HepG2 (cell line): ENCODE measurements at regions not wholly inside any gene's neighbourhood (a gene's known extent, or its start where the extent isn't known, plus 50 kb on each side); places are given as distances from the start of the nearest gene placed in this dataset.
"Not testable (repeated sequence)": the region's sequence is repeated elsewhere in the genome, so short reads cannot be mapped to it uniquely, and the experiment has no call there.

ENCODE experiments used
- ATAC-seq: fragments of 200-7000 bp; cut with Tn5 transposase; 3 replicates; pipeline ENCODE4 v1.9.1; 2020; ENCODE audit warnings: mild to moderate bottlenecking, moderate library complexity
- BruUV-seq: library from RNA; stranded (reverse); fragments of 400-500 nt; replicated peaks from 2 replicates; lab custom pipeline; 2021; lab: Mats Ljungman, UMichigan
- CTCF ChIA-PET: fragments of 300-600 bp; formaldehyde crosslinking; extraction: SDS; loops from one replicate; lab custom pipeline; 2021; ENCODE audit warnings: low total read pairs, inconsistent platforms, low intra/inter-chr PET ratio; lab: Yijun Ruan, JAX
- POLR2A ChIA-PET: fragments of 350-600 bp; sonication (Branson Sonifier 250); formaldehyde crosslinking; loops from one replicate; lab custom pipeline; 2020; ENCODE audit warnings: antibody characterized with exemption, inconsistent platforms; lab: Yijun Ruan, JAX
- DNase-seq: peaks from one replicate; pipeline ENCODE4 v3.0.0-alpha.2; 2015; ENCODE audit warnings: low spot score
- FAIRE-seq: peaks from 3 replicates; lab custom pipeline; 2011; peaks lifted over from hg19 to GRCh38; lab: Jason Lieb, UNC
- H2AFZ ChIP-seq: one replicate; pipeline ENCODE4 v1.6.1; 2011; ENCODE audit warnings: low read length, inconsistent platforms
- H3K27ac ChIP-seq: fragments of 300-600 bp; 3 replicates; pipeline ENCODE4 v1.8.0; 2011; ENCODE audit warnings: mixed run types, mild to moderate bottlenecking, mixed read lengths, low read length, inconsistent platforms; ENCODE audit not compliant: insufficient read depth; ENCODE audit errors: extremely low read length
- H3K27me3 ChIP-seq, 2 experiments: fragments of 200-600 bp in 1 of 2; 2 replicates in 1 of 2; 3 replicates in 1 of 2; pipeline versions ENCODE4 v1.6.0 to v1.8.0; 2011; ENCODE audit warnings: low read length in 2 of 2, mild to moderate bottlenecking in 2 of 2, moderate library complexity in 2 of 2, inconsistent platforms in 1 of 2; ENCODE audit not compliant: insufficient read depth in 2 of 2, control insufficient read depth in 1 of 2
- H3K36me3 ChIP-seq, 2 experiments: fragments of 200-600 bp in 1 of 2; replicated peaks in 1 of 2; 2 replicates in 1 of 2; 3 replicates in 1 of 2; pipeline versions ENCODE4 v1.5.1 to v1.8.0; 2011; ENCODE audit warnings: low read length in 2 of 2, inconsistent platforms in 1 of 2; ENCODE audit not compliant: insufficient read depth in 2 of 2, control insufficient read depth in 1 of 2
- H3K4me1 ChIP-seq: 2 replicates; pipeline ENCODE4 v1.5.1; 2012; ENCODE audit warnings: low read length, inconsistent platforms; ENCODE audit not compliant: insufficient read depth
- H3K4me2 ChIP-seq: 2 replicates; pipeline ENCODE4 v1.6.0; 2011; ENCODE audit warnings: low read depth, low read length, inconsistent platforms
- H3K4me3 ChIP-seq, 3 experiments: fragments of 200-600 bp in 1 of 3; sonication (generic), shearing (Covaris generic) in 1 of 3; replicated peaks in 1 of 3; 2 replicates each; pipeline ENCODE4 v1.5.1; 2011 to 2016; ENCODE audit warnings: low read length in 3 of 3, inconsistent platforms in 2 of 3, low read depth in 2 of 3, mild to moderate bottlenecking in 2 of 3, control low read depth in 1 of 3, mixed read lengths in 1 of 3; ENCODE audit not compliant: insufficient read depth in 1 of 3
- H3K79me2 ChIP-seq: one replicate; pipeline ENCODE4 v1.6.1; 2011; ENCODE audit warnings: low read length, inconsistent platforms; ENCODE audit not compliant: insufficient read depth
- H3K9ac ChIP-seq: 2 replicates; pipeline ENCODE4 v1.6.0; 2011; ENCODE audit warnings: mild to moderate bottlenecking, low read depth, low read length, inconsistent platforms; ENCODE audit not compliant: insufficient read depth
- H3K9me3 ChIP-seq: 2 replicates; pipeline ENCODE4 v1.5.1; 2012; ENCODE audit warnings: mild to moderate bottlenecking, low read length
- H4K20me1 ChIP-seq: 2 replicates; pipeline ENCODE4 v1.6.0; 2011; ENCODE audit warnings: inconsistent platforms, mild to moderate bottlenecking, low read length, moderate library complexity; ENCODE audit not compliant: insufficient read depth
- CBX5 ChIP-seq: sonication (generic); formaldehyde crosslinking; IDR thresholded peaks from 2 replicates; pipeline ENCODE4 v1.4.0; 2020; ENCODE audit warnings: missing genetic modification reagents, borderline replicate concordance
- KLF12 ChIP-seq: sonication (generic); formaldehyde crosslinking; IDR thresholded peaks from 2 replicates; pipeline ENCODE4 v1.4.0; 2020; ENCODE audit warnings: missing genetic modification reagents, borderline replicate concordance
- SSRP1 ChIP-seq: IDR thresholded peaks from 2 replicates; pipeline ENCODE4 v1.6.1; 2016; ENCODE audit warnings: control low read depth
- ZNF333 ChIP-seq: sonication (generic); formaldehyde crosslinking; IDR thresholded peaks from 2 replicates; pipeline ENCODE4 v1.4.0; 2020; ENCODE audit warnings: mild to moderate bottlenecking, missing genetic modification reagents, borderline replicate concordance
- WGBS: methylation state at CpG from one replicate; pipeline ENCODE4 v1.1.6; 2017; ENCODE audit warnings: low lambda C conversion rate; 5-methylcytosine and 5-hydroxymethylcytosine counted together
- in situ Hi-C: cut with HindIII; loops from 2 replicates; pipeline ENCODE4 v1.10.0; 2017; ENCODE audit warnings: low pct_unique_long_range_greater_than_20kb; ENCODE audit not compliant: extremely low pct_ligation_motif_present
- intact Hi-C: fragments of 100-400 bp; cut with micrococcal nuclease; formaldehyde crosslinking; loops from one replicate; pipeline ENCODE4 v1.10.0; 2022; ENCODE audit not compliant: unreplicated experiment
- TF ChIP-seq, protein P1 (sequence below): fragments of 450-650 bp; IDR thresholded peaks from 2 replicates; pipeline ENCODE4 v1.6.1; 2016

DNA sequence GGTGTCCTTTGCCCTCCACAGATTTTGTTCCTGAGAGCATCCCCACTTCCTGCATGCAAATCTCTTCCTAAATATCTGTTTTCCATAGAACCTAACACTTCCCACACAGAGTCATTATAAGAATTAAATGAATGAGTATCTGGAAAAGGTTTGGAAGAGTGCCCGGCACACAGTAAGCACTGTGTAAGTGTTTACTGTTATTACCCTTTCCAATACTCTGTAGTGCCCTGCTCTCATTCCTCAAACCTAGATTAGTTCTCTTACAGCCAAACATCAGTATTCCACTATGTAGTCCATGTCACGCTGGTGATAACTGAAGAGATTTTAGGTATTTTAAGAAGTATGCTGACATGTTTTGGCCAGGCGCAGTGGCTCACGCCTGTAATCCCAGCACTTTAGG is 57.3 kb upstream of the PHF21A start (continued):
- TF ChIP-seq CBX5 (CRISPR knock-in tag): no peak

- Histone ChIP-seq H2AFZ (no peak overlapping the region), H4K20me1 (no peaks in the 10 kb centered on the region), H3K79me2 (no peaks in the 10 kb centered on the region), H3K4me2 (no peak overlapping the region), H3K4me1 (no peaks in the 10 kb centered on the region), H3K9me3 (no peaks in the 10 kb centered on the region), H3K9ac (no peak overlapping the region), H3K27ac (no peak overlapping the region), H3K36me3 (no peaks in the 10 kb centered on the region), H3K4me3 (no peak overlapping the region), H3K27me3 (peaks cover 0 to 23% of the 10 kb centered on the region in 2 experiments; a peak in 2 of 5 replicates)
- no peak for FAIRE-seq
- in situ Hi-C loops: no loop called here
- no peak for ATAC-seq
- ChIA-PET POLR2A (no interaction called here), CTCF (no interaction called here)
- intact Hi-C loops: no loop called here
- no TSS peak for BruUV-seq
- DNase-seq: no peak
- 43% methylated on average over 4 of the region's 4 CpGs for WGBS
- no peak for TF ChIP-seq ZNF333 (CRISPR knock-in tag)
- no peak for TF ChIP-seq KLF12 (CRISPR knock-in tag)
These were observed 55.2 kb upstream of the PHF21A start for GRCh38 chr11:46176421-46176820.

- Histone ChIP-seq H3K79me2 (no peaks in the 10 kb centered on the region), H2AFZ (no peak overlapping the region), H4K20me1 (no peaks in the 10 kb centered on the region), H3K27me3 (peaks cover 0 to 23% of the 10 kb centered on the region in 2 experiments; a peak in 2 of 5 replicates), H3K9me3 (no peaks in the 10 kb centered on the region), H3K9ac (no peak overlapping the region), H3K36me3 (no peaks in the 10 kb centered on the region), H3K4me2 (no peak overlapping the region), H3K4me1 (no peaks in the 10 kb centered on the region), H3K4me3 (no peak overlapping the region), H3K27ac (no peak overlapping the region)
- in situ Hi-C loops: no loop called here
- intact Hi-C loops: no loop called here
- no TSS peak for BruUV-seq
- ChIA-PET POLR2A (no interaction called here), CTCF (no interaction called here)
- no peak for TF ChIP-seq SSRP1 (CRISPR knock-in tag)
- TF ChIP-seq, protein P1, sequence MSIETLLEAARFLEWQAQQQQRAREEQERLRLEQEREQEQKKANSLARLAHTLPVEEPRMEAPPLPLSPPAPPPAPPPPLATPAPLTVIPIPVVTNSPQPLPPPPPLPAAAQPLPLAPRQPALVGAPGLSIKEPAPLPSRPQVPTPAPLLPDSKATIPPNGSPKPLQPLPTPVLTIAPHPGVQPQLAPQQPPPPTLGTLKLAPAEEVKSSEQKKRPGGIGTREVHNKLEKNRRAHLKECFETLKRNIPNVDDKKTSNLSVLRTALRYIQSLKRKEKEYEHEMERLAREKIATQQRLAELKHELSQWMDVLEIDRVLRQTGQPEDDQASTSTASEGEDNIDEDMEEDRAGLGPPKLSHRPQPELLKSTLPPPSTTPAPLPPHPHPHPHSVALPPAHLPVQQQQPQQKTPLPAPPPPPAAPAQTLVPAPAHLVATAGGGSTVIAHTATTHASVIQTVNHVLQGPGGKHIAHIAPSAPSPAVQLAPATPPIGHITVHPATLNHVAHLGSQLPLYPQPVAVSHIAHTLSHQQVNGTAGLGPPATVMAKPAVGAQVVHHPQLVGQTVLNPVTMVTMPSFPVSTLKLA: peak; percentile 89
- 20% methylated on average over 7 of the region's 7 CpGs for WGBS
- FAIRE-seq: no peak
- ATAC-seq: no peak
- DNase-seq: no peak
These were observed 54.2 kb upstream of the PHF21A start for GRCh38 chr11:46175401-46176002.

- FAIRE-seq, ATAC-seq, DNase-seq, H3K9ac ChIP-seq, intact Hi-C loops, H3K36me3 ChIP-seq, BruUV-seq, H3K27ac ChIP-seq, H3K4me2 ChIP-seq, POLR2A ChIA-PET, H3K79me2 ChIP-seq, CTCF ChIA-PET, H3K4me1 ChIP-seq, in situ Hi-C loops, H3K27me3 ChIP-seq, H3K4me3 ChIP-seq, H2AFZ ChIP-seq, H3K9me3 ChIP-seq, H4K20me1 ChIP-seq: not testable (repeated sequence)
- 49% methylated on average over 7 of the region's 7 CpGs for WGBS
These were observed 50.4 kb upstream of the PHF21A start for GRCh38 chr11:46171693-46172092.
